Vagina (tissue), 2 donors: ENCODE measurements at regions not wholly inside any gene's neighbourhood (a gene's known extent, or its start where the extent isn't known, plus 50 kb on each side); places are given as distances from the start of the nearest gene placed in this dataset.

Source experiments
- CTCF ChIP-seq, 3 experiments: fragments of 450-650 bp in 2 of 3; fragments of 200-600 bp in 1 of 3; sonication (generic) in 1 of 3; IDR thresholded peaks; one replicate each; pipeline ENCODE4 v1.5.1; 2017 to 2019; ENCODE audit warnings: antibody characterized with exemption in 3 of 3, mild to moderate bottlenecking in 2 of 3, moderate library complexity in 2 of 3
- POLR2A ChIP-seq, 2 donors: fragments of 450-650 bp; IDR thresholded peaks; one replicate each; pipeline ENCODE4 v1.6.1; 2017; ENCODE audit warnings: antibody characterized with exemption in 2 of 2, mild to moderate bottlenecking in 2 of 2, moderate library complexity in 2 of 2

- TF ChIP-seq CTCF (IDR thresholded peaks at IDR 0.05) (no peak), POLR2A (IDR thresholded peaks at IDR 0.05) (no peak)
These were observed 754.1 kb downstream of the NOVA1 start for GRCh38 chr14:25843481-25844470.
